SK-N-SH (cell line): ENCODE measurements at regions not wholly inside any gene's neighbourhood (a gene's known extent, or its start where the extent isn't known, plus 50 kb on each side); places are given as distances from the start of the nearest gene placed in this dataset.

Experiments
- CTCF ChIA-PET: fragments of 300-600, 350-600 bp; formaldehyde crosslinking; extraction: SDS; loops from one replicate; lab custom pipeline; 2021; lab: Yijun Ruan, JAX
- POLR2A ChIA-PET: fragments of 350-600 bp; sonication (Branson Sonifier 250); formaldehyde crosslinking; extraction: SDS; loops from one replicate; lab custom pipeline; 2020; ENCODE audit warnings: antibody characterized with exemption, inconsistent platforms; lab: Yijun Ruan, JAX
- DNase-seq: peaks from one replicate; pipeline ENCODE4 v3.0.0; 2012
- H2AFZ ChIP-seq: fragments of 200-600 bp; sonication (generic); 2 replicates; pipeline ENCODE4 v1.8.1; 2016; ENCODE audit warnings: antibody characterized with exemption, mild to moderate bottlenecking, low read depth
- H3F3A ChIP-seq: fragments of 200-600 bp; sonication (generic); replicated peaks from 2 replicates; pipeline ENCODE3; 2016; ENCODE audit warnings: antibody characterized with exemption, mild to moderate bottlenecking; ENCODE audit not compliant: insufficient read depth
- H3K27ac ChIP-seq, 2 experiments: fragments of 200-500 bp in 1 of 2; fragments of 200-600 bp in 1 of 2; sonication (Bioruptor generic) in 1 of 2; sonication (generic), shearing (Covaris generic) in 1 of 2; 2 replicates each; pipeline versions ENCODE4 v1.5.1 to v1.6.1; 2014 to 2016; ENCODE audit warnings: low read depth in 2 of 2, inconsistent platforms in 1 of 2, low read length in 1 of 2, mild to moderate bottlenecking in 1 of 2, mixed read lengths in 1 of 2
- H3K27me3 ChIP-seq: fragments of 200-600 bp; sonication (generic), shearing (Covaris generic); 2 replicates; pipeline ENCODE4 v1.6.1; 2016; ENCODE audit warnings: mixed run types; ENCODE audit not compliant: insufficient read depth
- H3K36me3 ChIP-seq, 2 experiments: fragments of 200-500 bp in 1 of 2; fragments of 200-600 bp in 1 of 2; sonication (Bioruptor generic) in 1 of 2; sonication (generic) in 1 of 2; replicated peaks in 1 of 2; 2 replicates each; pipeline versions ENCODE3 to v1.5.1; 2014 to 2016; ENCODE audit warnings: low read length in 1 of 2, mild to moderate bottlenecking in 1 of 2; ENCODE audit not compliant: insufficient read depth in 2 of 2, control insufficient read depth in 1 of 2
- H3K4me1 ChIP-seq, 2 experiments: fragments of 200-500 bp in 1 of 2; fragments of 200-600 bp in 1 of 2; sonication (Bioruptor generic) in 1 of 2; sonication (generic), shearing (Covaris generic) in 1 of 2; 2 replicates each; pipeline versions ENCODE4 v1.5.1 to v1.6.1; 2014 to 2016; ENCODE audit warnings: low read depth in 1 of 2, low read length in 1 of 2, mixed run types in 1 of 2; ENCODE audit not compliant: insufficient read depth in 2 of 2, control insufficient read depth in 1 of 2
- H3K4me2 ChIP-seq: fragments of 200-600 bp; sonication (generic), shearing (Covaris generic); 2 replicates; pipeline ENCODE4 v1.6.1; 2017; ENCODE audit warnings: mixed run types
- H3K4me3 ChIP-seq, 2 experiments: fragments of 200-500 bp in 1 of 2; fragments of 200-600 bp in 1 of 2; sonication (Bioruptor generic) in 1 of 2; sonication (generic), shearing (Covaris generic) in 1 of 2; 2 replicates each; pipeline versions ENCODE4 v1.5.1 to v1.8.1; 2014 to 2016; ENCODE audit warnings: low read depth in 2 of 2, inconsistent platforms in 1 of 2, low read length in 1 of 2, mild to moderate bottlenecking in 1 of 2, mixed read lengths in 1 of 2, moderate library complexity in 1 of 2
- H3K79me2 ChIP-seq: fragments of 200-600 bp; sonication (generic); 2 replicates; pipeline ENCODE4 v1.8.1; 2017; ENCODE audit warnings: mild to moderate bottlenecking; ENCODE audit not compliant: insufficient read depth
- H3K9ac ChIP-seq: fragments of 200-600 bp; sonication (generic); 2 replicates; pipeline ENCODE4 v1.6.1; 2017; ENCODE audit warnings: mixed run types
- H3K9me2 ChIP-seq: fragments of 200-600 bp; sonication (generic); 2 replicates; pipeline ENCODE4 v1.6.1; 2017; ENCODE audit warnings: mixed run types
- H3K9me3 ChIP-seq: fragments of 200-600 bp; sonication (generic); 2 replicates; pipeline ENCODE4 v1.6.1; 2017; ENCODE audit warnings: mixed run types, mild to moderate bottlenecking, moderate library complexity
- H4K20me1 ChIP-seq: fragments of 200-600 bp; sonication (generic); 2 replicates; pipeline ENCODE4 v1.6.1; 2017; ENCODE audit warnings: mild to moderate bottlenecking, mixed run types; ENCODE audit not compliant: insufficient read depth
- CHD2 ChIP-seq: fragments of 150-350 bp; IDR thresholded peaks from 2 replicates; pipeline ENCODE4 v1.6.1; 2018; ENCODE audit warnings: low read length; ENCODE audit not compliant: partially characterized antibody
- ELF1 ChIP-seq: IDR thresholded peaks from 2 replicates; pipeline ENCODE4 v1.4.0; 2012
- EZH2phosphoT487 ChIP-seq: fragments of 200-600 bp; sonication (generic); IDR thresholded peaks from 2 replicates; pipeline ENCODE4 v1.6.1; 2017; ENCODE audit warnings: low read depth, mixed run types, mild to moderate bottlenecking, antibody characterized with exemption, moderate library complexity, borderline replicate concordance
- FOXJ3 ChIP-seq: sonication (generic); formaldehyde crosslinking; IDR thresholded peaks from 2 replicates; pipeline ENCODE4 v1.5.1; 2020; ENCODE audit warnings: mild to moderate bottlenecking, missing genetic modification reagents
- FOXM1 ChIP-seq: IDR thresholded peaks from 2 replicates; pipeline ENCODE4 v1.4.0; 2012; ENCODE audit warnings: low read depth, mild to moderate bottlenecking
- GATA2 ChIP-seq: sonication (generic); formaldehyde crosslinking; IDR thresholded peaks from 2 replicates; pipeline ENCODE4 v1.5.0; 2020; ENCODE audit warnings: mild to moderate bottlenecking, missing genetic modification reagents
- NFIC ChIP-seq: IDR thresholded peaks from 2 replicates; pipeline ENCODE4 v1.4.0; 2012; ENCODE audit warnings: borderline replicate concordance
- POLR2AphosphoS5 ChIP-seq: IDR thresholded peaks from 2 replicates; pipeline ENCODE4 v1.6.1; 2012; ENCODE audit warnings: low read depth, low read length
- RAD21 ChIP-seq: IDR thresholded peaks from 2 replicates; pipeline ENCODE4 v1.6.1; 2012; ENCODE audit warnings: mild to moderate bottlenecking, low read length
- RFX5 ChIP-seq: IDR thresholded peaks from 2 replicates; pipeline ENCODE4 v1.6.1; 2012; ENCODE audit warnings: mild to moderate bottlenecking, improper control_type of control experiment, low read length
- RXRA ChIP-seq: IDR thresholded peaks from 2 replicates; pipeline ENCODE4 v1.4.0; 2012; ENCODE audit warnings: low read depth, mild to moderate bottlenecking, borderline replicate concordance
- TAF1 ChIP-seq: IDR thresholded peaks from 2 replicates; pipeline ENCODE4 v1.6.1; 2012; ENCODE audit warnings: low read depth, mild to moderate bottlenecking, low read length, moderate library complexity, borderline replicate concordance
- YY1 ChIP-seq: IDR thresholded peaks from 2 replicates; pipeline ENCODE4 v1.4.0; 2012; ENCODE audit warnings: low read depth, mild to moderate bottlenecking
- WGBS: methylation state at CpG from one replicate; pipeline ENCODE4 v1.1.6; 2017; ENCODE audit warnings: low lambda C conversion rate; 5-methylcytosine and 5-hydroxymethylcytosine counted together
- TF ChIP-seq, protein P1 (sequence below): fragments of 150-350 bp; IDR thresholded peaks from 2 replicates; pipeline ENCODE4 v1.6.1; 2016; ENCODE audit warnings: mild to moderate bottlenecking, low read depth, low read length
- TF ChIP-seq, protein P2 (sequence below): IDR thresholded peaks from 2 replicates; pipeline ENCODE4 v1.4.0; 2012; ENCODE audit warnings: low read depth, borderline replicate concordance
- TF ChIP-seq, protein P3 (sequence below): fragments of 150-350 bp; IDR thresholded peaks from 2 replicates; pipeline ENCODE4 v1.6.1; 2017; ENCODE audit warnings: antibody characterized with exemption, low read length, low read depth, borderline replicate concordance
- TF ChIP-seq, protein P4 (sequence below): fragments of 200-600 bp; sonication (generic); IDR thresholded peaks from 2 replicates; pipeline ENCODE4 v1.6.1; 2017; ENCODE audit warnings: antibody characterized with exemption, mild to moderate bottlenecking, moderate library complexity

DNA sequence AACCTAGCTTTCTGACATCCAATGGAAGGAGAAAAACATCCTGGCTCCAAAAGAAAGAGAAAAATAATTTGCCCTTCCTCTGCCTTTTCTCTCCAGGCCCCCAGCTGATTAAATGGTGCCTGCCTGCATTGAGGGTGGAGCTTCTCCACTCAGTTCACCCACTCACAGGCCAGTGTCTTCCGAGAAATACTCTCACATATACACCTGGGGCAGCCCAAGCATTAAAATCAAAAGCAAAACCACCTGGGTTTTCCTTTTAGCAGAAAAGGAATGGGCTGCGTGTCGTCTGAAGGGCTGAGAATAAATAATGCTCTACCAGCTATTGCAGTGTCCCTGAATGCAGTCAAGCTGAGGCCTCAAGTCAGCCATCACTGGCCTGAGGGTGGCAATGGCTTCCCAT is 1143.8 kb upstream of the TENM4 start:
- 55% methylated on average over 3 of the region's 3 CpGs for WGBS
- CTCF ChIA-PET: interaction anchor here (1.0 to 1.1 kb wide), 2 partner anchors 17 to 31 kb away, joined by 3 read pairs; no protein-coding TSS in a partner anchor

More for the DNA sequence above, 1143.8 kb upstream of the TENM4 start:
- no peak for DNase-seq
- Histone ChIP-seq H3K79me2 (no peaks in the 10 kb centered on the region), H3K4me1 (no peaks in the 10 kb centered on the region), H3K4me2 (no peak overlapping the region), H3K36me3 (no peaks in the 10 kb centered on the region), H3K4me3 (no peak overlapping the region), H3K27ac (no peak overlapping the region), H3K9ac (no peak overlapping the region), H3F3A (no peaks in the 10 kb centered on the region), H2AFZ (no peak overlapping the region), H3K27me3 (no peaks in the 10 kb centered on the region), H4K20me1 (no peaks in the 10 kb centered on the region), H3K9me3 (no peaks in the 10 kb centered on the region), H3K9me2 (no peaks in the 10 kb centered on the region)
- TF ChIP-seq POLR2AphosphoS5 (no peak), RAD21 (no peak), TAF1 (no peak), FOXJ3 (CRISPR knock-in tag) (no peak), RXRA (no peak), YY1 (no peak), EZH2phosphoT487 (no peak), NFIC (no peak), RFX5 (no peak), CHD2 (no peak), FOXM1 (no peak), GATA2 (CRISPR knock-in tag) (no peak), ELF1 (no peak)
- TF ChIP-seq, protein P1, sequence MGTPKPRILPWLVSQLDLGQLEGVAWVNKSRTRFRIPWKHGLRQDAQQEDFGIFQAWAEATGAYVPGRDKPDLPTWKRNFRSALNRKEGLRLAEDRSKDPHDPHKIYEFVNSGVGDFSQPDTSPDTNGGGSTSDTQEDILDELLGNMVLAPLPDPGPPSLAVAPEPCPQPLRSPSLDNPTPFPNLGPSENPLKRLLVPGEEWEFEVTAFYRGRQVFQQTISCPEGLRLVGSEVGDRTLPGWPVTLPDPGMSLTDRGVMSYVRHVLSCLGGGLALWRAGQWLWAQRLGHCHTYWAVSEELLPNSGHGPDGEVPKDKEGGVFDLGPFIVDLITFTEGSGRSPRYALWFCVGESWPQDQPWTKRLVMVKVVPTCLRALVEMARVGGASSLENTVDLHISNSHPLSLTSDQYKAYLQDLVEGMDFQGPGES: no peak
- TF ChIP-seq, protein P2, sequence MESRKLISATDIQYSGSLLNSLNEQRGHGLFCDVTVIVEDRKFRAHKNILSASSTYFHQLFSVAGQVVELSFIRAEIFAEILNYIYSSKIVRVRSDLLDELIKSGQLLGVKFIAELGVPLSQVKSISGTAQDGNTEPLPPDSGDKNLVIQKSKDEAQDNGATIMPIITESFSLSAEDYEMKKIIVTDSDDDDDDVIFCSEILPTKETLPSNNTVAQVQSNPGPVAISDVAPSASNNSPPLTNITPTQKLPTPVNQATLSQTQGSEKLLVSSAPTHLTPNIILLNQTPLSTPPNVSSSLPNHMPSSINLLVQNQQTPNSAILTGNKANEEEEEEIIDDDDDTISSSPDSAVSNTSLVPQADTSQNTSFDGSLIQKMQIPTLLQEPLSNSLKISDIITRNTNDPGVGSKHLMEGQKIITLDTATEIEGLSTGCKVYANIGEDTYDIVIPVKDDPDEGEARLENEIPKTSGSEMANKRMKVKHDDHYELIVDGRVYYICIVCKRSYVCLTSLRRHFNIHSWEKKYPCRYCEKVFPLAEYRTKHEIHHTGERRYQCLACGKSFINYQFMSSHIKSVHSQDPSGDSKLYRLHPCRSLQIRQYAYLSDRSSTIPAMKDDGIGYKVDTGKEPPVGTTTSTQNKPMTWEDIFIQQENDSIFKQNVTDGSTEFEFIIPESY: no peak
- TF ChIP-seq, protein P3, sequence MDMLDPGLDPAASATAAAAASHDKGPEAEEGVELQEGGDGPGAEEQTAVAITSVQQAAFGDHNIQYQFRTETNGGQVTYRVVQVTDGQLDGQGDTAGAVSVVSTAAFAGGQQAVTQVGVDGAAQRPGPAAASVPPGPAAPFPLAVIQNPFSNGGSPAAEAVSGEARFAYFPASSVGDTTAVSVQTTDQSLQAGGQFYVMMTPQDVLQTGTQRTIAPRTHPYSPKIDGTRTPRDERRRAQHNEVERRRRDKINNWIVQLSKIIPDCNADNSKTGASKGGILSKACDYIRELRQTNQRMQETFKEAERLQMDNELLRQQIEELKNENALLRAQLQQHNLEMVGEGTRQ: no peak
- TF ChIP-seq, protein P4, sequence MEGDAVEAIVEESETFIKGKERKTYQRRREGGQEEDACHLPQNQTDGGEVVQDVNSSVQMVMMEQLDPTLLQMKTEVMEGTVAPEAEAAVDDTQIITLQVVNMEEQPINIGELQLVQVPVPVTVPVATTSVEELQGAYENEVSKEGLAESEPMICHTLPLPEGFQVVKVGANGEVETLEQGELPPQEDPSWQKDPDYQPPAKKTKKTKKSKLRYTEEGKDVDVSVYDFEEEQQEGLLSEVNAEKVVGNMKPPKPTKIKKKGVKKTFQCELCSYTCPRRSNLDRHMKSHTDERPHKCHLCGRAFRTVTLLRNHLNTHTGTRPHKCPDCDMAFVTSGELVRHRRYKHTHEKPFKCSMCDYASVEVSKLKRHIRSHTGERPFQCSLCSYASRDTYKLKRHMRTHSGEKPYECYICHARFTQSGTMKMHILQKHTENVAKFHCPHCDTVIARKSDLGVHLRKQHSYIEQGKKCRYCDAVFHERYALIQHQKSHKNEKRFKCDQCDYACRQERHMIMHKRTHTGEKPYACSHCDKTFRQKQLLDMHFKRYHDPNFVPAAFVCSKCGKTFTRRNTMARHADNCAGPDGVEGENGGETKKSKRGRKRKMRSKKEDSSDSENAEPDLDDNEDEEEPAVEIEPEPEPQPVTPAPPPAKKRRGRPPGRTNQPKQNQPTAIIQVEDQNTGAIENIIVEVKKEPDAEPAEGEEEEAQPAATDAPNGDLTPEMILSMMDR: no peak
- POLR2A ChIA-PET: no interaction called here
